ENCODE measurements at regions not wholly inside any gene's neighbourhood (a gene's known extent, or its start where the extent isn't known, plus 50 kb on each side); places are given as distances from the start of the nearest gene placed in this dataset.

DNA sequence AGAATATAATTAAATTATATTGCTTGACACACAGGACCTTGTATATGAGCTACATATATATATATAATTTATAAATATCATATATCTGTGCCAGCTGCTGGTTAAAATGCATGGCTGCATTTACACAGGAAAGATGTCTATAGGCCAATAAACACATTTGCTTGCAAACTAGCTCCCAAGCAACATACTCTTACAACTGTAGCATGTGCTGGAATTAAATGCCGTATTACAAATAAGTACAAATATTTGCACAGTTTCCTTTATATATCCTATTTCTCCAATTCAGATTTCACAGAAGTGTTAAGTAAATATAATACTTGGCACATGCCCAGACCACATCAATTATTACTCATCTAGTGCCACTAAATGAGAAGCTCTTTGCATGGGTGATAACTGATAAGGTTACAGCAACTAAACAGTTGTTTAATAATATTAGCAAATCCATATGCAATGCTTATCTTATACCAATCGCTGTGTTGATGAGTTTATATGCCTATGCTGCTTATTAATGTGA is 66.7 kb upstream of the E2F7 start:
- Histone ChIP-seq H3K36me3 (ENCODE audit: control insufficient read depth in 3 of 3, insufficient read depth in 2 of 3, low read depth in 1 of 3, low read length in 3 of 3) (no peaks in the 10 kb centered on the region), H3K27ac (ENCODE audit: low read depth in 1 of 3, low read length in 2 of 3) (no peak overlapping the region), H3K9me3 (ENCODE audit: control insufficient read depth in 2 of 2, insufficient read depth in 1 of 2, low read depth in 1 of 2, low read length in 1 of 2) (no peaks in the 10 kb centered on the region), H3K4me1 (ENCODE audit: control insufficient read depth in 3 of 3, insufficient read depth in 2 of 3, low read depth in 1 of 3, low read length in 2 of 3) (no peaks in the 10 kb centered on the region), H3K4me3 (ENCODE audit: low read depth in 1 of 3, low read length in 3 of 3) (no peak overlapping the region), H3K27me3 (ENCODE audit: control insufficient read depth in 3 of 3, insufficient read depth in 3 of 3, low read length in 3 of 3) (peaks cover 0 to 4% (median 0%) of the 10 kb centered on the region in 3 donors)
- DNase-seq = no peak
- no peak for FAIRE-seq
- WGBS, 3 donors = 15 to 66% (median 32%) methylated on average over 2 of the region's 2 CpGs

DNA sequence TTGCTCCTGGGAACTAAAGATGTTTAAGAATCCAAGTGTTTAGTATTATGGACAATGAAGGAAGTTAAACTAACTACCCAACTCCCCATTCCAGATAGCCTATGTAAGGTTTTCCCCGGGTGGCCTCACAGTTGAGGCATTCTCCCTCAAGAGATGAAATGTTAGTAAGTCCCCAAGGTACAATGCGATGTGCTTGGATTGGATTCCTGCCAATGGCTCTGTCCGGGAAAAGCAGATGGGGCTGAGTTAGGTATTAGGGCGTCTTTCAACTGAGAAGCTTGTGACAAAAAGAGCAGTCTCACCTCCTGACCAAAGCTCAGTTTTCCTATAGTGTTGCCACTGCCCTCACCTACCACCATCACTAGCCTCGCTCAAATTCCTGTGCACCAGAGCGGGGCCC is 64.8 kb upstream of the E2F7 start:
- FAIRE-seq (no peak), DNase-seq (no peak)
- Histone ChIP-seq H3K27me3 (ENCODE audit: control insufficient read depth in 3 of 3, insufficient read depth in 3 of 3, low read length in 3 of 3) (peaks cover 0 to 4% (median 0%) of the 10 kb centered on the region in 3 donors), H3K4me3 (ENCODE audit: low read depth in 1 of 3, low read length in 3 of 3) (no peak overlapping the region), H3K27ac (ENCODE audit: low read depth in 1 of 3, low read length in 2 of 3) (no peak overlapping the region), H3K4me1 (ENCODE audit: control insufficient read depth in 3 of 3, insufficient read depth in 2 of 3, low read depth in 1 of 3, low read length in 2 of 3) (no peaks in the 10 kb centered on the region), H3K9me3 (ENCODE audit: control insufficient read depth in 2 of 2, insufficient read depth in 1 of 2, low read depth in 1 of 2, low read length in 1 of 2) (no peaks in the 10 kb centered on the region), H3K36me3 (ENCODE audit: control insufficient read depth in 3 of 3, insufficient read depth in 2 of 3, low read depth in 1 of 3, low read length in 3 of 3) (no peaks in the 10 kb centered on the region)
- 75 to 78% (median 77%) methylated on average over 6 of the region's 6 CpGs for WGBS, 3 donors

DNA sequence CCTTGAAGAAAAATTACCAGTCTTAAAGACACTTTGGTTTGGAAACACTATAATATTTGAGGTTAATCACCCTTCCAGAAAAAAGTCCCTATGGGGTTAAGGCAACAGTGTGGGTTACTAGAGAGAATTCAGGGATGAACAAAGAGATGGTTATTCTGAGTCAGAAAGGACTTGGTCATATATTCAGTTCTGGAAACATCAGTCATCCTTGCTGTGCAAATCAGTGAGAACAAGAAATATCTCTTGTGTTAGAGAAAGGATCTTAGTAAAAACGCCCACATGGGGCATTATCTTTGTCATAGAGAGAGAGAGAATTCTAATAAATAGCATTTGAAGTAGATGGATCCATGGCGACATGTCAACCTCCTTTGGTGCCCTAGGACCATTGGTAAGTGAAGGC is 59.4 kb upstream of the E2F7 start:
- H3K36me3 ChIP-seq (ENCODE audit: control insufficient read depth in 3 of 3, insufficient read depth in 2 of 3, low read depth in 1 of 3, low read length in 3 of 3) = no peaks in the 10 kb centered on the region
- DNase-seq (no peak), FAIRE-seq (no peak)
- H3K27me3 ChIP-seq (ENCODE audit: control insufficient read depth in 3 of 3, insufficient read depth in 3 of 3, low read length in 3 of 3) = peaks cover 0 to under 1% (median 0%) of the 10 kb centered on the region in 3 donors
- H3K4me3 ChIP-seq (ENCODE audit: low read depth in 1 of 3, low read length in 3 of 3) = no peak overlapping the region
- H3K4me1 ChIP-seq (ENCODE audit: control insufficient read depth in 3 of 3, insufficient read depth in 2 of 3, low read depth in 1 of 3, low read length in 2 of 3) = no peaks in the 10 kb centered on the region
- no peak overlapping the region for H3K27ac ChIP-seq (ENCODE audit: low read depth in 1 of 3, low read length in 2 of 3)
- no peaks in the 10 kb centered on the region for H3K9me3 ChIP-seq (ENCODE audit: control insufficient read depth in 2 of 2, insufficient read depth in 1 of 2, low read depth in 1 of 2, low read length in 1 of 2)
- WGBS, 3 donors = 28 to 69% (median 64%) methylated on average over 2 of the region's 2 CpGs

DNA sequence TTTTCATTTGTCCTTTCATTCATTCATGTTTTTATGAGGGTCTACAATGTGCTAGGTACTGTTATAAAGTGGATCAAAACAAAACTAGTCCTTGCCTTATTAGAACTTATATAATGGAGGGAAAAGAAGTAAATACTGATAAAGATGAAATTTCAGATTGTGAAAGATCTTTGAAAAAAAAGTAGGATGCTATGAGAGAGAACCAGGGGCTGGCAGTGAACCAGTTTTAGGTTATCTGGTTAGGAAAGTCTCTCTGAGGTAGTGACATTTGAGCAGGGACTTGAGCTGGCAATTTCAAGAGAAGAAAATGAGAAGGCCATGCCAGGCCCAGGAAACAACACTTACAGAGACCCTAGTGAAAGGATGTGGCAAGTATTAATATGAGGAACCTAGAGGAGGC is 57.3 kb upstream of the E2F7 start:
- Histone ChIP-seq H3K36me3 (ENCODE audit: control insufficient read depth in 3 of 3, insufficient read depth in 2 of 3, low read depth in 1 of 3, low read length in 3 of 3) (no peaks in the 10 kb centered on the region), H3K9me3 (ENCODE audit: control insufficient read depth in 2 of 2, insufficient read depth in 1 of 2, low read depth in 1 of 2, low read length in 1 of 2) (no peaks in the 10 kb centered on the region), H3K4me3 (ENCODE audit: low read depth in 1 of 3, low read length in 3 of 3) (no peak overlapping the region), H3K4me1 (ENCODE audit: control insufficient read depth in 3 of 3, insufficient read depth in 2 of 3, low read depth in 1 of 3, low read length in 2 of 3) (no peaks in the 10 kb centered on the region), H3K27me3 (ENCODE audit: control insufficient read depth in 3 of 3, insufficient read depth in 3 of 3, low read length in 3 of 3) (no peaks in the 10 kb centered on the region), H3K27ac (ENCODE audit: low read depth in 1 of 3, low read length in 2 of 3) (no peak overlapping the region)
- DNase-seq = no peak
- FAIRE-seq = no peak

DNA sequence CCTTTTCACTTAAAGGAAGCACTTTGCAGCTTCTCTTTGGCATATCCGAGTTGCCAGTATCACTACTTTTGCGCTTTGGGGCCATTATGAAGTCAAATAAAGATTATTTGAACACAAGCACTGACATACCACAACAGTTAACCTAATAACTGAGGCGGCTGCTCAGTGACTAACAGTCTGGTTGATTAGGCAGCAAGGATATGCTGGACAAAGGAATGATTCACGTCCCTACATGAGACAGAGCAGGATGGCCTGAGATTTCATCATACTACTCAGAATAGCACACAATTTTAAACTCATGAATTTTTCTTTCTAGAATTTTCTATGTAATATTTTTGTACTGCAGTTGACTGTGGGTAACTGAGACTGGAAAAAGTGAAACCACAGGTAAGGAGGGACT is 56.9 kb upstream of the E2F7 start:
- Histone ChIP-seq H3K9me3 (ENCODE audit: control insufficient read depth in 2 of 2, insufficient read depth in 1 of 2, low read depth in 1 of 2, low read length in 1 of 2) (no peaks in the 10 kb centered on the region), H3K36me3 (ENCODE audit: control insufficient read depth in 3 of 3, insufficient read depth in 2 of 3, low read depth in 1 of 3, low read length in 3 of 3) (no peaks in the 10 kb centered on the region), H3K27ac (ENCODE audit: low read depth in 1 of 3, low read length in 2 of 3) (no peak overlapping the region), H3K27me3 (ENCODE audit: control insufficient read depth in 3 of 3, insufficient read depth in 3 of 3, low read length in 3 of 3) (no peaks in the 10 kb centered on the region), H3K4me3 (ENCODE audit: low read depth in 1 of 3, low read length in 3 of 3) (no peak overlapping the region), H3K4me1 (ENCODE audit: control insufficient read depth in 3 of 3, insufficient read depth in 2 of 3, low read depth in 1 of 3, low read length in 2 of 3) (no peaks in the 10 kb centered on the region)
- DNase-seq (no peak), FAIRE-seq (no peak)
- WGBS, 3 donors = 24 to 58% (median 51%) methylated on average over 4 of the region's 4 CpGs

DNA sequence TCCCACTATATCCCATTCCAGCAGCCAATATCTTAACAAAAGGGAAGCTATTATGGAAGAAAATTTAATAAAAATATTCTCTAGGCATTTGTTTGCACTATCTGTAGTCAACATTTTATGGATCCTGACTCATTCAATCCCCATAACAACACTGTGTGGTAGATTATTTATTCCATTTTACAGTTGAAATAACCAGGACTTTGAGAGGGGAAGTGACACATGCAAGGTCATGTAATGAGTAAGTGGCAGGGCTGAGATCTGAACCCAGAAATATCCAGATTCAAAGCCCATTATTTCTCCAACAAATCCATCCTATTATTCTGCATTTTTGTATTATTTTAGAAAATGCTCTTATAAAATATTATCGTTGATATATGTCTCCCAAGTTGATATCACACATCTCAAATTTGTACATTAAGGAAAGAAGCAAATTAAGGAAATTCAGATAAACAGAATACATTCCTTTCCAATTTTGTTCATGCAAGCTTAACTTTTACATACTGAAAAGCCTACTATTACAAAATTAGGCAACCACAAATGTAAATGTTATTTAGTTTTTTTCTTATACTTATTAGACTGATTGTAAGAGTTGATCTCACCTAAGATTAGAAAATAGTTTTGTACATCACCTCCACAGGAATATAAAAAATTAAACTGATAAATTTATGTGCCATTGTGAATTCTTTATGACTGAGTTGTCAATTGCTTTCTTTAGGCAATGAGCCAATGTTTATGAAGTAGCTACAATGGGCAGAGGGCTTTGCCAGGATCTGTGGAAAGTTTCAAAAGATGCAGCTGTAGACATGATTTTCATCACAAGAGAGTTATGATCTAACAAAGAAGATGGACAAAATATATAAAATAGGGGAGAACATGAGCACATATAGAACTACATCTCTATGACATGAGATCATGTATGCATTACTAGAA is 55.1 kb upstream of the E2F7 start:
- no peak for DNase-seq
- H3K4me3 ChIP-seq (ENCODE audit: low read depth in 1 of 3, low read length in 3 of 3) = no peak overlapping the region
- 79 to 86% (median 85%) methylated on average over 1 of the region's 1 CpG for WGBS, 3 donors
- H3K27ac ChIP-seq (ENCODE audit: low read depth in 1 of 3, low read length in 2 of 3) = no peak overlapping the region
- H3K4me1 ChIP-seq (ENCODE audit: control insufficient read depth in 3 of 3, insufficient read depth in 2 of 3, low read depth in 1 of 3, low read length in 2 of 3) = no peaks in the 10 kb centered on the region
- no peaks in the 10 kb centered on the region for H3K9me3 ChIP-seq (ENCODE audit: control insufficient read depth in 2 of 2, insufficient read depth in 1 of 2, low read depth in 1 of 2, low read length in 1 of 2)
- no peak for FAIRE-seq
- H3K27me3 ChIP-seq (ENCODE audit: control insufficient read depth in 3 of 3, insufficient read depth in 3 of 3, low read length in 3 of 3) = no peaks in the 10 kb centered on the region
- no peaks in the 10 kb centered on the region for H3K36me3 ChIP-seq (ENCODE audit: control insufficient read depth in 3 of 3, insufficient read depth in 2 of 3, low read depth in 1 of 3, low read length in 3 of 3)

DNA sequence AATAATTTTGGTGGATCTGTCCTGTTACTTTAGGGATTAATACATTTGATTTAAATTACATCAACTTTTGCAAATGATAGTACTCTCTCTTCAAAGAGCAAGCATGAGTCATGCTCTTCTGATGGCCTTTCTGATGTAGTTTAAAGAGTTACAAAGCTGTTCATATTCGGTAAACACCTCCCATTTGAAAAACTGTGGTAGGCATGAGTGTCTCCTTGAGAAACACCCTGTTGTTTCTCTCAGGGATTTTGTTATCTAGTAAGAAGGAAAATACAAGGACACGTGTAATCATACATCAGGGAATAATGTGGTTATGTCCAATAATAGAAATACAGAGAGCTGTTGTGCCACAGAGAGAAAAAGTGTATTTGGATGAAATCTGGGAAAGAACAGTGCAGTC is 53.3 kb upstream of the E2F7 start:
- Histone ChIP-seq H3K36me3 (ENCODE audit: control insufficient read depth in 3 of 3, insufficient read depth in 2 of 3, low read depth in 1 of 3, low read length in 3 of 3) (no peaks in the 10 kb centered on the region), H3K9me3 (ENCODE audit: control insufficient read depth in 2 of 2, insufficient read depth in 1 of 2, low read depth in 1 of 2, low read length in 1 of 2) (no peaks in the 10 kb centered on the region), H3K27ac (ENCODE audit: low read depth in 1 of 3, low read length in 2 of 3) (no peak overlapping the region), H3K4me1 (ENCODE audit: control insufficient read depth in 3 of 3, insufficient read depth in 2 of 3, low read depth in 1 of 3, low read length in 2 of 3) (no peaks in the 10 kb centered on the region), H3K4me3 (ENCODE audit: low read depth in 1 of 3, low read length in 3 of 3) (no peak overlapping the region), H3K27me3 (ENCODE audit: control insufficient read depth in 3 of 3, insufficient read depth in 3 of 3, low read length in 3 of 3) (no peaks in the 10 kb centered on the region)
- DNase-seq = no peak
- no peak for FAIRE-seq
- 64 to 74% (median 64%) methylated on average over 2 of the region's 2 CpGs for WGBS, 3 donors

DNA sequence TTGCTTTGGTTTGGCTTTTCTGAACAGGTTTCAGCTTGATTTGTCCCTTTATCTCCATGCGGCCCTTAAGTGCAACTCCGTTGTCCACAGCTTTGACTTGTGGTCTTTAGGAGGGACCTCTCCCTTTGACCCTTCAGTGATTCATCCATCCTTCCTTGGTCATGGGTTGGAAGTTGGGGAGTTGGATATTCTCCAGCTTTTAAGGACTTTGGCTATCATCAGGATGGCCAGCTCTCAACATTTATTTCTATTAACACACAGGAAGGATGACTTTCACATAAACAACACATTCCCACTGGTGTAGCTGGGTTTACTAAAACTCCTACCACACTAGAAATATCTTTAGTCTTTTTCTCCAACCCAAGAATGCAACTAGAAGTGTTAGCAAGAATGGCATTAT is 50.9 kb upstream of the E2F7 start:
- Histone ChIP-seq H3K27ac (ENCODE audit: low read depth in 1 of 3, low read length in 2 of 3) (no peak overlapping the region), H3K4me3 (ENCODE audit: low read depth in 1 of 3, low read length in 3 of 3) (no peak overlapping the region), H3K4me1 (ENCODE audit: control insufficient read depth in 3 of 3, insufficient read depth in 2 of 3, low read depth in 1 of 3, low read length in 2 of 3) (no peaks in the 10 kb centered on the region), H3K27me3 (ENCODE audit: control insufficient read depth in 3 of 3, insufficient read depth in 3 of 3, low read length in 3 of 3) (no peaks in the 10 kb centered on the region), H3K9me3 (ENCODE audit: control insufficient read depth in 2 of 2, insufficient read depth in 1 of 2, low read depth in 1 of 2, low read length in 1 of 2) (no peaks in the 10 kb centered on the region), H3K36me3 (ENCODE audit: control insufficient read depth in 3 of 3, insufficient read depth in 2 of 3, low read depth in 1 of 3, low read length in 3 of 3) (no peaks in the 10 kb centered on the region)
- DNase-seq (no peak), FAIRE-seq (no peak)
- WGBS, 3 donors = 72 to 78% (median 75%) methylated on average over 2 of the region's 2 CpGs

DNA sequence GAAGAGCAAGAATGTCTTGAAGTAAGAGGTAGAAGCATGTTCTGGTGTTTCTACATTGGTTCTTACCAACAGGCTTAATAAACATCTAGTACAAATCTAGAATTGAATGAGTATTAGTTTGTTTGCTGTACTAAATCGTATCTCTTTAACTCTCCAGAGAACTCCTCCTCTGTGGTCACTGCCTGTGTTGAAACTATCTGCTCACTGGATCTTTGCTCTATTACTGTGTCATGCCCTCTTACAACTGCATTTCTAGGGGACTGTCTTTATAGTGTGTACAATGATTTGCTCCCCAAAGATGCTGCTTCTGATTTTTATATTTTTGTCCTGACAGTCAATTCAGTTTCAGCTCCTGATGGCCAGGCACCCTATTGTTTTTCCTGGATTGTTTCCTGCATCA is 50.1 kb upstream of the E2F7 start:
- Histone ChIP-seq H3K4me3 (ENCODE audit: low read depth in 1 of 3, low read length in 3 of 3) (no peak overlapping the region), H3K27ac (ENCODE audit: low read depth in 1 of 3, low read length in 2 of 3) (no peak overlapping the region), H3K36me3 (ENCODE audit: control insufficient read depth in 3 of 3, insufficient read depth in 2 of 3, low read depth in 1 of 3, low read length in 3 of 3) (no peaks in the 10 kb centered on the region), H3K27me3 (ENCODE audit: control insufficient read depth in 3 of 3, insufficient read depth in 3 of 3, low read length in 3 of 3) (no peaks in the 10 kb centered on the region), H3K9me3 (ENCODE audit: control insufficient read depth in 2 of 2, insufficient read depth in 1 of 2, low read depth in 1 of 2, low read length in 1 of 2) (no peaks in the 10 kb centered on the region), H3K4me1 (ENCODE audit: control insufficient read depth in 3 of 3, insufficient read depth in 2 of 3, low read depth in 1 of 3, low read length in 2 of 3) (no peaks in the 10 kb centered on the region)
- no peak for DNase-seq
- WGBS, 3 donors = 73% methylated on average over 1 of the region's 1 CpG
- FAIRE-seq = no peak
